HFFc6 (cell line): ENCODE measurements at regions not wholly inside any gene's neighbourhood (a gene's known extent, or its start where the extent isn't known, plus 50 kb on each side); places are given as distances from the start of the nearest gene placed in this dataset.

Experiments used
- DNase-seq: peaks from one replicate; pipeline ENCODE4 v3.0.0-alpha.2; 2018
- H3K27ac Mint-ChIP-seq: 2 replicates; pipeline ENCODE4 v1.8.0; 2020; ENCODE audit warnings: mild to moderate bottlenecking, mixed read lengths
- H3K27me3 Mint-ChIP-seq: 2 replicates; pipeline ENCODE4 v1.8.0; 2021; ENCODE audit warnings: mild to moderate bottlenecking, moderate library complexity, mixed read lengths; ENCODE audit not compliant: insufficient read depth
- H3K36me3 Mint-ChIP-seq: 2 replicates; pipeline ENCODE4 v1.8.0; 2021; ENCODE audit warnings: low read depth, mixed read lengths
- H3K4me1 Mint-ChIP-seq: 2 replicates; pipeline ENCODE4 v1.8.0; 2020; ENCODE audit warnings: low read depth, mixed read lengths
- H3K4me3 Mint-ChIP-seq: 2 replicates; pipeline ENCODE4 v1.8.0; 2020; ENCODE audit warnings: mild to moderate bottlenecking, moderate library complexity, mixed read lengths
- H3K9me3 Mint-ChIP-seq: 2 replicates; pipeline ENCODE4 v1.8.0; 2020; ENCODE audit warnings: mild to moderate bottlenecking, mixed read lengths
- TF ChIP-seq, protein P1 (sequence below): fragments of 200-600 bp; sonication (generic); IDR thresholded peaks from 2 replicates; pipeline ENCODE4 v1.5.0; 2021; ENCODE audit warnings: antibody characterized with exemption, mild to moderate bottlenecking

DNA sequence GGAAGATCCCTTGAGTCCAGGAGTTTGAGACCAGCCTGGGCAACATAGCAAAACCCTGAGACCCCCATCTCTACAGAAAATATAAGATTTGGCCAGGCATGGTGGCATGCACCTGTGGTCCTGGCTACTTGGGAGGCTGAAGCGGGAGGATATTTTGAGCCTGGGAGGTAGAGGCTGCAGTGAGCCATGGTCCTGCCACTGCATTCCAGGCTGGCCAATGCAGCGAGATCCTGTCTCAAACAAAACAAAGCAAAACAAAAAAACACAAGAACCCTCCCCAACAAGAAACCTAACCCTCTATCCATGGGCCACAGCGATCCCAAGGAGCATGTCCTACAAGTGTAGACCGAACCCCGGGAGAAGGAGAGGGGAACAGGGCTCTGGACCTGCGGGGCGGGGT lies 133.3 kb downstream of the MGAT5B start:
- DNase-seq: no peak
- Mint-ChIP-seq H3K27me3 (peaks cover 32% of the 10 kb centered on the region), H3K4me1 (peaks cover 18% of the 10 kb centered on the region), H3K27ac (no peak overlapping the region), H3K4me3 (no peak overlapping the region), H3K36me3 (no peaks in the 10 kb centered on the region), H3K9me3 (no peaks in the 10 kb centered on the region)
- TF ChIP-seq, protein P1, sequence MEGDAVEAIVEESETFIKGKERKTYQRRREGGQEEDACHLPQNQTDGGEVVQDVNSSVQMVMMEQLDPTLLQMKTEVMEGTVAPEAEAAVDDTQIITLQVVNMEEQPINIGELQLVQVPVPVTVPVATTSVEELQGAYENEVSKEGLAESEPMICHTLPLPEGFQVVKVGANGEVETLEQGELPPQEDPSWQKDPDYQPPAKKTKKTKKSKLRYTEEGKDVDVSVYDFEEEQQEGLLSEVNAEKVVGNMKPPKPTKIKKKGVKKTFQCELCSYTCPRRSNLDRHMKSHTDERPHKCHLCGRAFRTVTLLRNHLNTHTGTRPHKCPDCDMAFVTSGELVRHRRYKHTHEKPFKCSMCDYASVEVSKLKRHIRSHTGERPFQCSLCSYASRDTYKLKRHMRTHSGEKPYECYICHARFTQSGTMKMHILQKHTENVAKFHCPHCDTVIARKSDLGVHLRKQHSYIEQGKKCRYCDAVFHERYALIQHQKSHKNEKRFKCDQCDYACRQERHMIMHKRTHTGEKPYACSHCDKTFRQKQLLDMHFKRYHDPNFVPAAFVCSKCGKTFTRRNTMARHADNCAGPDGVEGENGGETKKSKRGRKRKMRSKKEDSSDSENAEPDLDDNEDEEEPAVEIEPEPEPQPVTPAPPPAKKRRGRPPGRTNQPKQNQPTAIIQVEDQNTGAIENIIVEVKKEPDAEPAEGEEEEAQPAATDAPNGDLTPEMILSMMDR: no peak

DNA sequence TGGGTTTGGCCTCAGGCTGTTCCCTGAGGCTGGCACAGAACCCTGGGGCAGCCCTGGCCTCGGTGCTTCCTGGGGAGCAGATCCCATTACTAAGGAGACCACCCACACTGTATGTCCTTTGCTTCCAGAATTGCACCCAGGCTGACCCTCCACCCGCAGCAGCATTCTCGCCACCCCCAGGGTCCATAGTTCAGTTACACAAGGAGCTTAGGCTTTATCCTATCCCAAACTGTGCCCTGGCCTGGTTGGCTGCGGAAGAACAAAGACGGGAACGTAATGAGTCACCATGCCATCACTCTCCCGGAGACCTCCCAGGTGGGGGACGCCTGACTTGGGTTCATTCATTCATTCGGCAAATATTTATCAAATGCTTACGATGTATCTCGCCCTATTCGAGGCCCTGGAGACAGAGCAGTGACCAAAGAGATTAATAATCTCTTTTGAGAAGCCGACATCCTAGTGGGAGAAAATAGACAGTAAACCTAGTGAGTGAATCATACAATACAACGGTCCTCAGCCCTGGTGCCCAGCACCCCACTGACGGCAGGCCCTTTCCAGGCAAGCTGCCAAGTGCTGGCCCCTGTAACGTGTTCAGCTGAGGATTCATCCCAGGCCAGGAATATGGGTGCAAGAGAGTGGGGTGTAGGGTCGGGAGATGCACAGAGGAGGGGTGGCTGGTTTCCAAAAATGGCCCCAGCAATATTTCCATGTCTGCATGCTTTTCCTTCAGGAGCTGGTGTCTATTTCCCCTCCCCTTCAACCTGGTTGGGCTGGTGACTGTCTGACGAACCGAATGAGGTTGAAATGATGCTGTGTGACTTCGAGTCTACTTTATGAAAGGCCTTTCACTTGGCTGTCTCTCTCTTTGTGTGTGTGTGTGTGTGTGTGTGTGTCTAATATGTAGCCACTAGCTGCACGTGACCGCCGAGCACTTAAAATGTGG lies 134.2 kb downstream of the MGAT5B start:
- Mint-ChIP-seq H3K36me3 (no peaks in the 10 kb centered on the region), H3K9me3 (no peaks in the 10 kb centered on the region), H3K4me1 (peaks cover 18% of the 10 kb centered on the region), H3K27ac (no peak overlapping the region), H3K27me3 (peaks cover 29% of the 10 kb centered on the region), H3K4me3 (peak overlapping the region; percentile 8; the same call in 1 of the 2 replicates)
- TF ChIP-seq, protein P1: no peak
- DNase-seq: peak; percentile 30

DNA sequence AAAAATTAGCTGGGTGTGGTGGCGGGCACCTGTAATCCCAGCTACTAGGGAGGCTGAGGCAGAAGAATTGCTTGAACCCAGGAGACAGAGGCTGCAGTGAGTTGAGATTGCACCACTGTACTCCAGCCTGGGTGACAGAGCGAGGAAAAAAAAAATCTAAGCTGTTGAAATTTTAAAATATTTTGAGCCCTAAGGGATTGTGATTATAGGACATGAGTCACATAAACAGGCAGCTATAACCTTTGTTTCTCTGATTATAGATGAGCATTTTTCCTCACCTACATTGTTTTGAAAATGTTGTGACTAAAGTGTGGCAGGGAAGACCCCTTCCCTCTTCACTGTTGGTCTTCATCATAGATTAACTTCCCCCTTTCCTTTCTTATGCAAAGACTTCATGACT lies 135.5 kb downstream of the MGAT5B start:
- peaks cover 20% of the 10 kb centered on the region for H3K27me3 Mint-ChIP-seq
- peaks cover 18% of the 10 kb centered on the region for H3K4me1 Mint-ChIP-seq
- H3K4me3 Mint-ChIP-seq: no peak overlapping the region
- no peaks in the 10 kb centered on the region for H3K36me3 Mint-ChIP-seq
- H3K27ac Mint-ChIP-seq: no peak overlapping the region
- TF ChIP-seq, protein P1: no peak
- no peak for DNase-seq
- H3K9me3 Mint-ChIP-seq: no peaks in the 10 kb centered on the region; the same call in 1 of the 2 replicates

DNA sequence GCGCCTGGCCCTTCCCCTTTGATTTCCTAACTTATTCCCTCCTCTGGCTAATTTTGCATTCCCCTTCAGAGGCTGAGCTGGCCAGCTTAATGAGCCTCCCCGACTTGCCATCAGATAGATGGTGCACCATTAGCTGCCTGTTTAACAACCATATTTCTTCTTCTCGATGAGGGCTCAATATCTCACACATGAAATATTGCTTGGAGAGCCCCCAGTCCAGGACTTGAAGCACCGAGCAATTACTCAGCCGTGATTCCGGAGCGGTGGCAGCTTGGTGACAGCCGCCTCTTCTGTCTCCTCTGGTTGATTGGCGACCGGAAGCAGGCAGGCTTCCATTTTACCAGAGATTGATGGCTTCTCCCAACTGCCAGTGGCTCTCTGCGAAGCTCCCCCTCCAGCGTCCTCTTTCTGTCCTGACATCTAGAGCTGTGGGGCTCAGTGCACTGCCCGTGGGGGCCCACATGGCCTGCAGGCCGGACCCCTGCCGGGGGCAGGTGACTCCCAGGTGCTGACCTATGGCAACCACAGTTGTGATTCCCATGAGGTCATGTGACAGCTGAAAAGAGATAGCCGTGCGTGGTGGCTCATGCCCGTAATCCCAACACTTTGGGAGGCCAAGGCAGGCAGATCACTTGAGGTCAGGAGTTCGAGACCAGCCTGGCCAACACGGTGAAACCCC lies 133.7 kb upstream of the SEC14L1 start:
- Mint-ChIP-seq H3K27ac (no peak overlapping the region), H3K4me1 (peaks cover 14% of the 10 kb centered on the region), H3K4me3 (no peak overlapping the region), H3K36me3 (peaks cover 8% of the 10 kb centered on the region), H3K9me3 (peaks cover 17% of the 10 kb centered on the region), H3K27me3 (peaks cover 22% of the 10 kb centered on the region)
- no peak for DNase-seq
- TF ChIP-seq, protein P1: no peak

DNA sequence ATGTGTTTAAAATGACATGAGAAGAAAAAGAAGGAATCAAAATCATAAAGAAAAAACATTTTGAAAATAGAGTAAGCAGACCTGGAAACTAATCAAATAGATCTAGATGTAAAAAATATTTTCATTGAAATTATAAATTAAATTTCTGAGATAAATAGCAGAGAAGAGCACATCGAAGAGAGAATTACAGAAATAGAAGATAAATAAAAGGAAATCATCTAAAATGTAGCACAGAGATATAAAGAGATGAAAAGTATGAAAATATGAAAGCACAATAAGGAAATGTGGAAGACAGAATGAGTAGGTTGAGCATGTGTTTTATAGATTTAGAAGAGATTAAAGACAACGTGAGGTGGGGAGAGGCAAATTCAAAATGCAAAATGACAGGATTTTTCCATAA lies 130.9 kb upstream of the SEC14L1 start:
- Mint-ChIP-seq H3K9me3 (peaks cover 17% of the 10 kb centered on the region), H3K27ac (no peak overlapping the region), H3K4me1 (no peaks in the 10 kb centered on the region), H3K36me3 (peaks cover 8% of the 10 kb centered on the region), H3K4me3 (no peak overlapping the region), H3K27me3 (peaks cover 26% of the 10 kb centered on the region)
- TF ChIP-seq, protein P1: no peak
- DNase-seq: no peak
